ENCODE measurements at regions not wholly inside any gene's neighbourhood (a gene's known extent, or its start where the extent isn't known, plus 50 kb on each side); places are given as distances from the start of the nearest gene placed in this dataset.

DNA sequence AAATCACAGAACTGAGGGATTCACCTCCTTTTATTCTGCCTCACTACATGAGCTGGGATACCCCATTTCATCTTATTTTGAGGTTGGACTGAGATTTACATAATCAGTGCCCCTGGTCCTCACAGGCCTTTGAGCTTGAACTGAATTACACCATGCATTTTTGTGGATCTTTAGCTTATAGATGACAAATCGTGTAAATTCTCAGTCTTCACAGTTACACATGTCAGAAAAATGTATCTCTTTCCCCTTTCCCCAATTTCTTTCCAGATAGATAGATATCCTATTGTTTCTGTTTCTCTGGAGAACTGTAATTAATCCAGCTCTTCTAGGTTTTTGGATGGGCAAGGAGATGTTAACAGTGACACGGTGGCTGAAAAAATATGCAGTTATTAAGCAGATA is 1778.9 kb upstream of the SEL1L start:
- Mint-ChIP-seq H3K9me3 (peaks cover 23% of the 10 kb centered on the region), H3K36me3 (ENCODE audit: low read depth) (no peaks in the 10 kb centered on the region), H3K4me1 (ENCODE audit: low read depth) (no peaks in the 10 kb centered on the region), H3K27ac (no peak overlapping the region), H3K27me3 (no peaks in the 10 kb centered on the region), H3K4me3 (no peak overlapping the region)
- DNase-seq (no peak), ATAC-seq (ENCODE audit: poor library complexity) (no peak)
- Histone ChIP-seq H3K36me3 (ENCODE audit: insufficient read depth, low read length) (no peaks in the 10 kb centered on the region), H3K27me3 (ENCODE audit: control insufficient read depth in 1 of 2, insufficient read depth in 2 of 2, low read length in 2 of 2) (no peaks in the 10 kb centered on the region), H3K9me3 (ENCODE audit: control insufficient read depth in 1 of 2, insufficient read depth in 1 of 2, low read length in 2 of 2) (peaks cover 0 to 7% of the 10 kb centered on the region in 2 experiments), H3K4me1 (ENCODE audit: insufficient read depth, low read length) (no peaks in the 10 kb centered on the region), H3K4me3 (ENCODE audit: low read length) (no peak overlapping the region), H3K27ac (ENCODE audit: low read depth in 1 of 2, low read length in 2 of 2) (no peak overlapping the region)
- intact Hi-C loops (cut with DNase I, micrococcal nuclease): no loop called here
- ChIA-PET CTCF (no interaction called here), POLR2A (no interaction called here)
- TF ChIP-seq, protein P1, sequence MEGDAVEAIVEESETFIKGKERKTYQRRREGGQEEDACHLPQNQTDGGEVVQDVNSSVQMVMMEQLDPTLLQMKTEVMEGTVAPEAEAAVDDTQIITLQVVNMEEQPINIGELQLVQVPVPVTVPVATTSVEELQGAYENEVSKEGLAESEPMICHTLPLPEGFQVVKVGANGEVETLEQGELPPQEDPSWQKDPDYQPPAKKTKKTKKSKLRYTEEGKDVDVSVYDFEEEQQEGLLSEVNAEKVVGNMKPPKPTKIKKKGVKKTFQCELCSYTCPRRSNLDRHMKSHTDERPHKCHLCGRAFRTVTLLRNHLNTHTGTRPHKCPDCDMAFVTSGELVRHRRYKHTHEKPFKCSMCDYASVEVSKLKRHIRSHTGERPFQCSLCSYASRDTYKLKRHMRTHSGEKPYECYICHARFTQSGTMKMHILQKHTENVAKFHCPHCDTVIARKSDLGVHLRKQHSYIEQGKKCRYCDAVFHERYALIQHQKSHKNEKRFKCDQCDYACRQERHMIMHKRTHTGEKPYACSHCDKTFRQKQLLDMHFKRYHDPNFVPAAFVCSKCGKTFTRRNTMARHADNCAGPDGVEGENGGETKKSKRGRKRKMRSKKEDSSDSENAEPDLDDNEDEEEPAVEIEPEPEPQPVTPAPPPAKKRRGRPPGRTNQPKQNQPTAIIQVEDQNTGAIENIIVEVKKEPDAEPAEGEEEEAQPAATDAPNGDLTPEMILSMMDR (IDR thresholded peaks at IDR 0.05): no peak

DNA sequence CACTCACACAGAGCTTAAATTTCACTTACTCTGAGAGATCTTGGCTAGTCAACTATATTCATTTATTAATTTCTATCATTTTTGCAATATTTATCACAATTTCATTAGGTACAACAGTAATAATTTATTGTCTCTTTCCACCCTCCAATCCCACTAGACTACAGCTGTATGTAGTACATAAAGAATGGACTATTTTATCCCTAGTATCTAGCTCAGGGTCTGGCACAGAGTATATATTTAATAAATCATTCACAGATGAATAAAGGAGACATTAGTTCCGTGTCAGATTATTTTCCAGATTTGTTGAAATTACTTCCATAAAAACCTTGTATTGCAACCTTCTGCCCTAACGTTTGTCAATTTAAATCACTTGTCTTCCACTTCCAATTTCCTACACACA is 1781.1 kb upstream of the SEL1L start:
- DNase-seq (no peak), ATAC-seq (ENCODE audit: poor library complexity) (no peak)
- H3K4me1 ChIP-seq (ENCODE audit: insufficient read depth, low read length): no peaks in the 10 kb centered on the region
- H3K27me3 ChIP-seq (ENCODE audit: control insufficient read depth in 1 of 2, insufficient read depth in 2 of 2, low read length in 2 of 2): no peaks in the 10 kb centered on the region
- no peak overlapping the region for H3K4me3 ChIP-seq (ENCODE audit: low read length)
- no peaks in the 10 kb centered on the region for H3K36me3 ChIP-seq (ENCODE audit: insufficient read depth, low read length)
- POLR2A ChIA-PET: no interaction called here
- H3K36me3 Mint-ChIP-seq (ENCODE audit: low read depth): no peaks in the 10 kb centered on the region
- H3K4me1 Mint-ChIP-seq (ENCODE audit: low read depth): no peaks in the 10 kb centered on the region
- H3K27ac ChIP-seq (ENCODE audit: low read depth in 1 of 2, low read length in 2 of 2): no peak overlapping the region
- TF ChIP-seq, protein P1 (IDR thresholded peaks at IDR 0.05): no peak
- peaks cover 21% of the 10 kb centered on the region for H3K9me3 Mint-ChIP-seq
- no peak overlapping the region for H3K27ac Mint-ChIP-seq
- peaks cover 3 to 4% of the 10 kb centered on the region in 2 experiments for H3K9me3 ChIP-seq (ENCODE audit: control insufficient read depth in 1 of 2, insufficient read depth in 1 of 2, low read length in 2 of 2)
- H3K27me3 Mint-ChIP-seq: no peaks in the 10 kb centered on the region
- intact Hi-C loops (cut with DNase I, micrococcal nuclease): no loop called here
- CTCF ChIA-PET: no interaction called here
- H3K4me3 Mint-ChIP-seq: no peak overlapping the region

DNA sequence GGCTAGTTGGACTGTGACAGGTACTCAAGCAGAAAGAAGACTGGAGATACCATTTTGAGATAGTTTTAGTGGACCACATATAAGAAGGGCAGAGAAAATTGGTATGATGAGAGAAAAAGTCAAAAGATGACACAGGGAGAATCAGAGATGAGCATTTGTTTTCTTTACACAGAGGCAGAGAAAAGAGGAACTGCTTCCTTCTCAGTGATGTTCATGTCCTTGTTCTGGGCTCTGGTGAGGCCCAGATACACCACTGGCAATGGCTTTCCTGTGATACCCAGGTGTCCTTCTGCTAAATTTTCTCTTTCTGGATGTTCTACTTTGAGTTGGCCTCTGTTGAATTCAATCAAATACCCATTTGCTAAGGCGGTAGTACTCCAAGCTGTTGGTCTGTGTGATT is 1782.7 kb upstream of the SEL1L start:
- DNase-seq (no peak), ATAC-seq (ENCODE audit: poor library complexity) (no peak)
- no peaks in the 10 kb centered on the region for H3K36me3 Mint-ChIP-seq (ENCODE audit: low read depth)
- intact Hi-C loops (cut with DNase I, micrococcal nuclease): no loop called here
- no peaks in the 10 kb centered on the region for H3K36me3 ChIP-seq (ENCODE audit: insufficient read depth, low read length)
- TF ChIP-seq, protein P1 (IDR thresholded peaks at IDR 0.05): no peak
- ChIA-PET CTCF (no interaction called here), POLR2A (no interaction called here)
- H3K4me3 ChIP-seq (ENCODE audit: low read length): no peak overlapping the region
- no peaks in the 10 kb centered on the region for H3K27me3 Mint-ChIP-seq
- no peak overlapping the region for H3K27ac ChIP-seq (ENCODE audit: low read depth in 1 of 2, low read length in 2 of 2)
- H3K9me3 Mint-ChIP-seq: peaks cover 14% of the 10 kb centered on the region
- no peak overlapping the region for H3K4me3 Mint-ChIP-seq
- H3K9me3 ChIP-seq (ENCODE audit: control insufficient read depth in 1 of 2, insufficient read depth in 1 of 2, low read length in 2 of 2): peaks cover 3 to 4% of the 10 kb centered on the region in 2 experiments
- no peaks in the 10 kb centered on the region for H3K4me1 ChIP-seq (ENCODE audit: insufficient read depth, low read length)
- H3K4me1 Mint-ChIP-seq (ENCODE audit: low read depth): no peaks in the 10 kb centered on the region
- no peaks in the 10 kb centered on the region for H3K27me3 ChIP-seq (ENCODE audit: control insufficient read depth in 1 of 2, insufficient read depth in 2 of 2, low read length in 2 of 2)
- H3K27ac Mint-ChIP-seq: no peak overlapping the region

All from CD4-positive, alpha-beta T cell (primary cell).